RWPE2 (cell line): ENCODE measurements at regions not wholly inside any gene's neighbourhood (a gene's known extent, or its start where the extent isn't known, plus 50 kb on each side); places are given as distances from the start of the nearest gene placed in this dataset.

Source experiments
- ATAC-seq: fragments of 200-7000 bp; cut with Tn5 transposase; 3 replicates; pipeline ENCODE4 v1.9.1; 2021; ENCODE audit warnings: low read depth
- DNase-seq: peaks from one replicate; pipeline ENCODE4 v3.0.0-alpha.2; 2020; ENCODE audit warnings: low spot score
- H3K27ac ChIP-seq: fragments of 450-650 bp; 2 replicates; pipeline ENCODE4 v1.5.1; 2017; ENCODE audit warnings: mild to moderate bottlenecking; ENCODE audit not compliant: poor library complexity, severe bottlenecking
- H3K27me3 ChIP-seq: fragments of 250-450 bp; sonication (Bioruptor Pico); 2 replicates; pipeline ENCODE4 v1.5.1; 2021; ENCODE audit warnings: mild to moderate bottlenecking, moderate library complexity; ENCODE audit not compliant: insufficient read depth, poor library complexity, severe bottlenecking
- H3K36me3 ChIP-seq: fragments of 250-450 bp; sonication (Bioruptor Pico); 2 replicates; pipeline ENCODE4 v1.5.1; 2020; ENCODE audit warnings: low read depth, mild to moderate bottlenecking, moderate library complexity
- H3K4me1 ChIP-seq: fragments of 250-450 bp; sonication (Bioruptor Pico); 2 replicates; pipeline ENCODE4 v1.5.1; 2021; ENCODE audit warnings: mild to moderate bottlenecking, moderate library complexity; ENCODE audit not compliant: insufficient read depth, poor library complexity, severe bottlenecking
- H3K4me3 ChIP-seq: fragments of 250-450 bp; sonication (Bioruptor Pico); 2 replicates; pipeline ENCODE4 v1.5.1; 2021; ENCODE audit warnings: mild to moderate bottlenecking, moderate library complexity; ENCODE audit not compliant: severe bottlenecking
- H3K9me3 ChIP-seq: fragments of 250-450 bp; sonication (Bioruptor Pico); 2 replicates; pipeline ENCODE4 v1.5.1; 2021; ENCODE audit warnings: mild to moderate bottlenecking, moderate library complexity; ENCODE audit not compliant: severe bottlenecking
- CTCF ChIP-seq: fragments of 450-650 bp; IDR thresholded peaks from one replicate; pipeline ENCODE4 v1.5.1; 2017; ENCODE audit warnings: mild to moderate bottlenecking, moderate library complexity; ENCODE audit not compliant: poor library complexity, severe bottlenecking

- Histone ChIP-seq H3K9me3 (no peaks in the 10 kb centered on the region), H3K36me3 (no peaks in the 10 kb centered on the region), H3K27me3 (no peaks in the 10 kb centered on the region), H3K4me1 (peaks cover 22% of the 10 kb centered on the region), H3K4me3 (no peak overlapping the region), H3K27ac (peak overlapping the region; percentile 61)
- ATAC-seq (peak; percentile 53; the same call in 2 of the 3 replicates), DNase-seq (peak; percentile 14)
- TF ChIP-seq CTCF = no peak
Measured at GRCh38 chr6:166738386-166739116, 111.5 kb upstream of the RPS6KA2 start.

GRCh38 chr6:166737261-166737660 is 110.2 kb upstream of the RPS6KA2 start:
- no peak for TF ChIP-seq CTCF
- no peaks in the 10 kb centered on the region for H3K9me3 ChIP-seq
- no peaks in the 10 kb centered on the region for H3K36me3 ChIP-seq
- peaks cover 22% of the 10 kb centered on the region for H3K4me1 ChIP-seq
- DNase-seq (no peak), ATAC-seq (no peak)
- H3K27me3 ChIP-seq = no peaks in the 10 kb centered on the region
- H3K27ac ChIP-seq = peak overlapping the region; percentile 61
- H3K4me3 ChIP-seq = no peak overlapping the region

GRCh38 chr6:166736634-166737033 is 109.6 kb upstream of the RPS6KA2 start:
- DNase-seq = peak; percentile 21
- H3K27ac ChIP-seq = peak overlapping the region; percentile 61

GRCh38 chr6:166733900-166734299 is 106.8 kb upstream of the RPS6KA2 start:
- no peak; the same call in 2 of the 3 replicates for ATAC-seq
- no peaks in the 10 kb centered on the region for H3K27me3 ChIP-seq
- no peak overlapping the region for H3K4me3 ChIP-seq
- H3K4me1 ChIP-seq = peaks cover 12% of the 10 kb centered on the region
- H3K27ac ChIP-seq = no peak overlapping the region
- DNase-seq = no peak
- H3K9me3 ChIP-seq = no peaks in the 10 kb centered on the region
- H3K36me3 ChIP-seq = no peaks in the 10 kb centered on the region
- no peak for TF ChIP-seq CTCF

More at GRCh38 chr6:166736634-166737033, 109.6 kb upstream of the RPS6KA2 start:
- Histone ChIP-seq H3K4me3 (no peak overlapping the region), H3K9me3 (no peaks in the 10 kb centered on the region), H3K27me3 (no peaks in the 10 kb centered on the region), H3K36me3 (no peaks in the 10 kb centered on the region), H3K4me1 (peaks cover 22% of the 10 kb centered on the region)
- TF ChIP-seq CTCF = no peak
- ATAC-seq = peak; percentile 86

- ATAC-seq (no peak), DNase-seq (no peak)
- no peaks in the 10 kb centered on the region for H3K9me3 ChIP-seq
- no peaks in the 10 kb centered on the region for H3K27me3 ChIP-seq
- TF ChIP-seq CTCF = no peak
- no peaks in the 10 kb centered on the region for H3K36me3 ChIP-seq
- H3K27ac ChIP-seq = no peak overlapping the region
- no peak overlapping the region for H3K4me3 ChIP-seq
- no peaks in the 10 kb centered on the region for H3K4me1 ChIP-seq
Measured at GRCh38 chr6:166729658-166730057, 102.6 kb upstream of the RPS6KA2 start.
